Fibroblast of peridontal ligament (primary cell): ENCODE measurements at regions not wholly inside any gene's neighbourhood (a gene's known extent, or its start where the extent isn't known, plus 50 kb on each side); places are given as distances from the start of the nearest gene placed in this dataset.

ENCODE experiments used
- DNase-seq: peaks from one replicate; pipeline ENCODE4 v3.0.0-alpha.2; 2010; ENCODE audit errors: extremely low read depth

DNA sequence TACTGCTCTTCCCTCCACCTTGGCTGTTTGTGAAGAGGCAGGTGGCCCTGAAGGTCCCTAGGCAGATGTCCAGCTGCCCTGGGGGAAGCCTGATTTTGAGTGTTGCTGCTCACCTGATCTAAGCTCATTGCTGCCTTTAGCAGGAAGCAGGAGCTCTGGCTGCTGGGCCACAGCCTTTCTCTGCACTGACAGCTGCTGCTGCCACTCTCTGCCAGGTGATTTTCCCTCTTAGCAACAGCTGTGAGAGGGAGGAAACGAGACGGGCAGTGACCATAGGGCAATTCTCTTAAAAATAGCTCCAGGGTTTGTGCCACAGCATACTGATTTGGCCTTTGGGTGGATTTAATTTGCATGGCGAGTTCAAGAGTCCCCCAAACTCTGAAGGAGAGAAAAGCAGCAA is 415.8 kb upstream of the SEMA6D start:
- DNase-seq, result no peak

DNA sequence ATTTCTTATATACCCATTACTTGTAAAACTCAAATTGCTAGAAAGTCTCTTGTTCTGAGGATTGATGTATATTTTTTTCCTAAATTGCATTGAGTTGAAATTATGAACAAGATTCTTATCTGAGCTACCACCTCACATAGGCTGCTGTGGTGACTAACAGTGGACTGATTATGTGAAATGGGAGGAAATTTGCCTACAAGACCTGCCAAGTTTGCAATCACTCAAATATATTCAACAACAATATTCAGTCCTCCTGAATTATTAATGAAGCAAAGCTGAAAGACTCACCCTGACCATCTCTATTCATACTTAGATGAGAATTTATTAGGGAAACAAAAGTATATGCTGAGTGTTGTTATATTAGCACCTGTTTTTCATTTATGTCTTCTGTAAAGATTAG is 412.6 kb upstream of the SEMA6D start:
- DNase-seq, result no peak

DNA sequence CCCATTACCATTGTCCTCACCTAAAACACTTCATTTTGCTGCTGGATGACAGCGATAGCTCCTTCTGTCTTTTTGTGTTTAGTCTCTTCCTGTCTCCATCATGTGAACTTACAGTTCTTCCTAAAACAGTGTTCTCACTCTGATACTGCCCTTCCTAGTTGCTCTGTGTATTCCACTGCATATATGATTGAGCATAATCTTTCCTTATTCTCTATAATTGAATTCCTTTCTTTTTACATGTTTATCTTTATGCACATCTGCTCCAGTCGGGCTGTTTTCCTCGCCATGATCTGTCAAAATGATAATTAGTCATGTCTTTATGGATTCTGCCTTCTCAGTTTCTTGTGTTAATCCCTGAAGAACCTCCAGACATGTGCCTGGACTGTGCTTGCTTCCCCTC is 405.1 kb upstream of the SEMA6D start:
- DNase-seq, result no peak

DNA sequence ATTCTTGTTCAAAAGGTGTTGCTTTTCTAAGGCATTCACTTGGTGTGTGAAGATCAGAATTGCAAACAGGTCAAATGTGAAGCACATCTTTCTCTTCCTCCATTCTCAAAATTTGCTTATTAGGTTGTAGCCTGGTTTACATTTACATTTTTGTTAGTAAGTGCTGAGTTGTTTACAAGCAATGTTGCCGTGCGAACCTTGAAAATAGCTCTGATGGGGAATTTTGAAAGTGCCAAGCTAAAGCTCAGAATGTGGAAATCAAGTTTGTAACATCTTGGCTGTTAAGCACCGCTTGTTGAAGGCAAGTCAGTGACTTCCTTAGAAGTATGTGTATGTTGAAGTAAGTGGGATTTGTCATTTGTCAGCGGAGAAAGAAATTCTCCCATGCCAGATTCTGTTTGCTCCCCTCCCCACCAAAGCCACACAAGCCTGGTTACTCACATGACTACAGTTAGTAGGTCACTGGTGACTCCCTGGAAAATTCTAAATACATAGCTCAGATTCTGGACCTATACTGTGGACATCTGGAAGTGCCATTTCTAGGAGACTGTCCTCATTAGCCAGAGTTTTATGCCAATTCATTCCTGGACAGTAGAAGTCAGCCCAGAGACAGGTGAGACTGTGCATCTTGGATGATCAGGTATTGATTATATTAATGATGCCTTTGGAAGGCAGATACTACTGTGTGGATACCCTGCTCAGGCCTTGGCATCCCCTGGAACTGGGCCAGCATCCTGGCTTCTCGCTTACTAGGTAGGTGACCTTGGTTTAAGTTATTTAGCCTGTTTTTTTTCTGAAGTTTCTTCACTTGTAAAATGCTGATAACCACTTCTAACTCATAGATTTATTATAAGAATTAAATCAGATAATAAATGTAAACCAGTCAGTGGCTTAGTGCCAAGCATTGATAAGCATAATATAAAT is 390.6 kb upstream of the SEMA6D start:
- DNase-seq, result peak; percentile 8

DNA sequence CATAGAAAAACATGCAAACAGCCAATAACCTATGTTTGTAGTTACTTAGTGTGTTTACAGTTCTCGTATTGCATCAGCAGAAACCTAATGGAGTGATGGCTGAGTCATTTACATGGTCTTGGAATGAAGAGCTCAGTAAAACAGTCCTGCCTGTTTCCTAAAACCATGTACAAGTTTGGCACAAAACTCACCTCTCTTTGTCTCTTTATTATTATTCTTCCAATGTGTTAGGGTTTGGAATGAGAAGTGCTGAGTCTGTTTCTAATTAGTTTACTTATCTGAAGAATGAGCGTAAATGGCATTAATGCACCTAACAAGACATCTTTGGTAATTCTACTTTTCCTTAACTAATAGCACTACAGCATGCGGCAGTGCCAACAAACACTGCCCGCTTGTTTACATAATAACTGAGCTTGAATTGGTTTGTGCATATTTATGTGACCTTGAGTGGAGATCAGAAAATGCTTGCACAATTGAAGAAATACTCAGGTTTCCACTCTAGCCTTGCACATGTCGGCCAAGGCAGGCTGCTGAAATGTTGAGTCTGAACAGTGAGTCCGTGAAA is 385.4 kb upstream of the SEMA6D start:
- peak; percentile 82 for DNase-seq

DNA sequence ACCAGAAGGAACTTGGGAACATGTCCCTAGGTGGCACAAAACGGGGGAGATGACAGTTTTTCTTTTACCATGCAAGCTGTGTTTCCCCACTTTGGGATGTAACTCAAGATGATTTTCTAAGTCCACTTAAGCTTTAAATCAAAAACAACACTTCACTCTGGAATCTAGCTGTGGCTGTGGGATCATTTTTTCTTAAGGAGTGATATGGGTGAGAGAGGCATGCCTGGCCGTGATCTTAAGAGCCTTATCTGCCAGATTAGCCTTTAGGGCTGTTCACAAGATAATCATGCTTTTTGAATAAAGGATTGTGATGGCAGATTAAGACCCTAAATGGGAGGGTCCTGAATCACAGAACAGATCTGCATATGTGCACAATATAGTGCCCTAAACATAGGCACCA is 384.8 kb upstream of the SEMA6D start:
- peak; percentile 44 for DNase-seq

DNA sequence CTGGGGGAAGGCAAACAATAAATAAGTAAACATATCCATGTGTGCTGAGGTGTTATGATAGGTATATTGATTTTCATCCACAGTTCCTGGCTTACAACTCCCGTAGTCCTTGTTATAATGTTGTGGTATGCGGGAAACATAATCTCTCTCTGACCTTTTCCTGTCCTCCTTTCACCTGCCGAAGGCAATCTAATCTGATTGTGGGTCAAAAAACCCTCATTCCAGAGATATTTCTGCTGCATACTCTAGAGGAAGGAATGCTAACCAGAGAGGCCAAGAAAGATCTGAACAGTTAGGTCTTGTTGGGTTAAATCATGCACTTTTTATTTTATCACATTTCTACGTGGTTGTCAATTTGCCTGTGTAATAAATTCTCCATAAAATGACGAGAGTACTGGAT is 383.6 kb upstream of the SEMA6D start:
- DNase-seq, result no peak

DNA sequence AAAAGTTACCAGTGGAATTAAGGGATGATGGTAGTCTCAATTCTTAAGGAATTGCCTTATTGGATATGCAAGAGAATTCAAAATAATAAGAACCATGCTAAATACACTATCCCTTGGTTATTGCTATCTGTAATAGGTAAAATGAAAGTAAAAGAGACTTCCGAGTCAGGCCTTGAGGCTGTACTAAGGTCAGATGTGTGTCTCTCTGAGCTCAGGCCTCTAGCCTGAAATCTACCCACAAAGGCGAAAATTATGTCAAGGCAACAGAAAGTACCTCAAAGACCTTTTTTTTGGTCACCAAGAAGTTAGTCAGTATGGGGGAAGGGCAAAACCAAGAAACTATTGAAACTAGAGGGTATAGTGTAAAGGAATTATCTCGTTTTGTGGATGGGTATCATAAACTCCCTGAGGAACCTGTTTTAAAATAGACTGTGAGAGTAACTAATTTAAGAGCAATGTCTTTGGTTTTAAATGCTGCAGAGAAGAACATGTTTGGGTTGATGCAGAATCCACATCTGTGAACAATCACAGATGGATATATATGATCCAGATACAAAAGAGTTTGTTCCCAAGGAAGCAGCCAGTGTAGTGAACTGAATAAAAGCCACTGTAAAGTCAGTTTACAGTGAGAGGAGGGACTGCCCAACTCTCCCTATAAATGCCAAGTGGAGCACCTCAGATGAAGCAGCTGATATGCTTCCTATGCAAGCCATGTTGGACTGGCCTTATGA is 382.3 kb upstream of the SEMA6D start:
- peak; percentile 52 for DNase-seq

DNA sequence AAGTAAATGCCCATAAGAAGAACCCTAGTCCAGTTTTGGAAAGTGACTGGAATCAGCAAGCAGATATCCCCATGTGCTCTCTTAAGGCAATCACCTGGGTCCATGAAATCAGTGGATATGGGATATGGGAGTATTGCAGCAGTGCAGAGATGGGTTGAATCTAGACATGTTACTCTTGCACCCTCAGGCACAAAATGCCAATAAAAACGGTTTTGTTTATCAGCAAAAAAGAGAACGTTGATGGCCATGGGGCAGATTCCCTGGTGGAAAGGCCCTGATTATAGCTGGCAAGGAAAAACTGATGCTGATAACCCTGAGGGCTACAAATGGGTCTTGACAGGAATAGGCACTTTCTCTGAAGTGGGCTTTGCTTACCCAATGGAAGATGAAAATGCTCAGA is 380.2 kb upstream of the SEMA6D start:
- DNase-seq, result no peak

DNA sequence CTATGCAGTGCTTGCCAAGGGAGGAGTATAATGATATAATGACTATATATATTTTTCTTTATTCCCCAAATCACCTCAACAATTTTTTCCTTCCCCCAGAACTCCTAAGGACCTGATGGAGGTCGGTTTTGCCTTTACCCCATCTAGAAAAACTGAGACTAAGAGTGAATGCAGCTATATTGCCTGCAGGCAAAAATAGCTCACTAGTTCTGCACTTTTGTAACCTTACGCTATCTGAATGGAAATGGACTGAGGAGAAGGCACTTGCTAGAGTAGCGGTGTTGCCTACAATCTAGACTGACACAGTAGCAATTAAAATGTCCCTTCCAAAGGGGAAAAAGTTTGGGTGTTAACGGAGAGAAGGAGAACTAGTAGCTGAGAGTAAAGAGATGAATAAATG is 379.5 kb upstream of the SEMA6D start:
- DNase-seq, result no peak

DNA sequence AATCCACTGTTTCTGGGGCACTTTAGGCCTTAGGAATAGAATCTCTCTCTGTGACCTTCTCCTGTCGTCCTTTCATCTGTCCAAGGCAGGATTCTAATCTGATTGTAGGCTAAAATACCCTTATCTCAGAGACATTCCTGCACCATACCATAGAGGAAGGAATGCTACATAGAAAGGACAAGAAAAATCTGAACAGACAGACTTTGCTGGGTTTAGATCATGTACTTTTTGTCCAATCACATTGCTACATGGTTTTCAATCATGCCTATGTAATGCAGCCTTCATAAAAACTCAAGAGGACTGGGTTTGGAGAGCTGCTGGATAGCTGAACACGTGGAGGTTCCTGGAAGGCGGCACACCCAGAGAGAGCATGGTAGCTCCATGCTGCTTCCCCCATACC is 378.5 kb upstream of the SEMA6D start:
- DNase-seq, result no peak

DNA sequence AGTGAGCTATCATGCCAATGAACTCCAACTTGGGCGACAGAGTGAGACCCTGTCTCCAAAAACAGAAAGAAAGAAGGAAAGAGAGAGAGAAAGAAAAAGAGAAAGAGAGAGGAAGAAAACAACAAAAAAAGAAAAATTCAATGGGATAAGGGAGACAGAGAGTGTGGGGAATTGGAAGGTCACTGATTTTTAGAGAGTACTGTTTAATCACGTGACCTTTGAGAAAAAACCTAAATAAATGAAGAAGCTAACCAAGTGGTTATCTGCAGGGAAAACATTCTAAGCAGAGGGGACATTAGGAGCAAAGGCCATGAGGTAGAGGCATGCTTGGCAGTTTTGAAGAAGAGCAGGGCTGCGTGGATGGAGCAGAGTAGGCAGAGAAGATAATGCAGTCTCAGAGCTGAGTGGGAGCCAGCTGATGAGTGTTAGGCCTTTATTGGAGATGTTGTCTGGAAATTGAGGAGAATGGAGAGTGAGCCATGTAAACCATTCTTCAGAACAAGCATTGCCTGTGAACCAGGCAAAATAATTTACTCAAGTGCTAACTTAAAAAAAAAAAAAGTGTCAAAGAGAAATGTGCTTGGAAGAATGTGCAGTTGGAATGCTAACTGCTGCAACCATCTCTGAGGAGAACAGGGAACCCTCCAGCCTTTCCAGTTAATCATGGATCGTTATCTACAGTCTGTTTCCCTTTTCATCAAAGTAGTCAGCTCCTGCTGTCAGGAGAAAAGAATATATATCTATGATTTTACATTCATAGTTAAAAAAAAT is 377.3 kb upstream of the SEMA6D start:
- no peak for DNase-seq

DNA sequence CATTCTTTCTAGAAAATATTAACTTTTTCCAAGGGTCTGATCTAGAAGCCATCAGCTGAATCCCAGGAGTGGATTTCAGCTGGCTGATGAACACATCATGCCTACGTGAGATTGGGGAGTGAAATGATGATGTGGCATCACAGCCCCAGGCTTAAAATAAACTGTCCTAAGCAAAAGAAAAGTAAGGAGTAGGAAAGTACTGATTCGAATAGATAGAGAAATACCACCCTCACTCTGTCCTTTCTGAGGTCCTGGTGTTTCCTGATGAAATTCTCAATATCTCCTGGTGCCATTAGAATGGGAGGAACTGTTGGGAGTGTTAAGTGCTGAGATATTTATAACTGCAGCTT is 376.8 kb upstream of the SEMA6D start:
- no peak for DNase-seq

DNA sequence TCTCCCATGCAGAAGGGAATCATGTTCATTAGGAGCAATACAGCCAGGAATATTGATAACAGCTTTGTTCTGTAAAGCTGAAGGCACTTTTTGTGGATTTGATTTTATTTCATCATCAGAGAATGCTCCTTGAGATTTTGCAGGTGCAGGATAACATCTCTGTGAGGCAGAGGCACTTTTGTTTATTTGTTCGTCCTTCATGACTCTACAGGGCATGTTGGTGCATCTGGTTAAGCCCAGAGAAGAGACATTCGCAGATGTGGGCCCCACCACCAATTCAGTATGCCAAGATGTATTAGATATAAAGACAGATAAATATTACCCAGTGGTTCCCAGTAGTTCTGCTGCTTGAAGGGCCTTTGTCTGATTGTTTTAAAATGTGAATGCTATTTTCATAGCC is 368.1 kb upstream of the SEMA6D start:
- DNase-seq, result no peak

DNA sequence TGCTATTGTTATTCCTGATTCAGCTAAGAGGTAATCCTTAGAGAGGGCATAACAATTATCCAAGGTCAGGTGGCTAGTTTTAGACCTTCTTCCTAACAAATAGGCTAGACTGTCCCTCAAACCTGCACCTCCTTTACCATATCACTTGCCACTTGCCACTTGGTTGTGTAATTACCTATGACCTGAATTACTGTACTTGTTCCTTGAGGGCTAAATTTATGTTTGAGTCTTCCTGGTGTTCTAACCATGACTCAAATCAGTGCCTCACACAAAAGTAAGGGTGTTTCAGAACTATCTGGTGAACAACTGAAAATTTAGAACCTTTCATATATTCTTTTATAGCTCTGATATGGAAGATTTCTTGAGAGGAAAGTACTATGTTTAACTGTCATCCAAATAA is 365.8 kb upstream of the SEMA6D start:
- no peak for DNase-seq

DNA sequence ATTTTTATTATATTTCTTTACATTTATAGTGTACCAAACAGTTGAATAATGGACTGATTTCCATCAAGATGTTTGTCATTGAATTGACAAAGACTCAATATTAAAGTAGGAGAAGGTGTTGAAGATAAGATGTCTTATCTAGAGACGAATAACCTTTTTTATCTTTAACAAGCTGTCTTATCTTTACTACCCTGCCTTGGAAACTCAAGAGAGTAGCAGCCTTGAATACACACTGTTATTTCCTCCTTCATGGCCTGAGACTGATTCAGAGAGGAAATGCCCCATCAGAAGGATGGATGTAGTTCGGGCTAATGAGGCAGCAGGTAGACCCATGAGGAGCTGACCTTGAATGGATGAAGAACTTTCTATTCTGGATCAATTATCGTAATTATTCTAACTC is 365.1 kb upstream of the SEMA6D start:
- no peak for DNase-seq

DNA sequence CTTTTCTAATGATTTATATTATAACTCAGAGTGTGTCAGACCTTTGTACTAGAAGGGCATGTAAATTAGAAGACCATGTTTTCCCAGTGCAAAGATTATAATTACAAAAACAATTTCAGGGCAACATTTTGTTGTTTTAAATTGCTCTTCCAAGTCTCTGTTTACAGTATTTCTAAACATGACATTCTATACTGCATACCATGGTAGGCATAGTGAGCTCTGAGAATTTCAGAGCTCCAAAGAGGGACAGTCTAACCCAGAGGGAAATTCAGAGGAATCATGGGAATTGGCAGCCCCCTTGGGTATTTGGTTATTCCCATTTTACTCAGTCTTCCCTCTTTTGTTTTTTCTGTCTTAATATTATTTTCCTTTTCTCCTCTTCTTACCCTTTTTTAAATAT is 361.5 kb upstream of the SEMA6D start:
- DNase-seq, result peak; percentile 9

DNA sequence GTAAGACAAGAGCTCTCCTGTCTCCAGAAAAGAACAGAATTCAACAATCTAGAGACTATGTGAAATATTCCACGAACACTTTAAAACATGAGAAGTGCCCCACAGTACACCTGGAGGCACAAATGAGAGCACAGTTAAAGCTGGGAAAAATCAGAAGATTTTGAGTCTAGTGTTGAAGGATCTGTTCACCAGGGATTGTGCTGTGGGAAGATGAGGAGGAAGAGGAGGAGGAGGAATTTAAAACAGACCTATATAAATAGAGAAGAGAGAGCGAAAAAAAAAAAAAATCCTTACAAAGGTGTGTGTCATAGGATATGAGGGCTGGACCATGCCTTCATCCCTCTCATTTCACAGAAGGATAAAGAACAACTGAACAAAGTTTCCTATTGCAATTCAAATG is 361.0 kb upstream of the SEMA6D start:
- no peak for DNase-seq

DNA sequence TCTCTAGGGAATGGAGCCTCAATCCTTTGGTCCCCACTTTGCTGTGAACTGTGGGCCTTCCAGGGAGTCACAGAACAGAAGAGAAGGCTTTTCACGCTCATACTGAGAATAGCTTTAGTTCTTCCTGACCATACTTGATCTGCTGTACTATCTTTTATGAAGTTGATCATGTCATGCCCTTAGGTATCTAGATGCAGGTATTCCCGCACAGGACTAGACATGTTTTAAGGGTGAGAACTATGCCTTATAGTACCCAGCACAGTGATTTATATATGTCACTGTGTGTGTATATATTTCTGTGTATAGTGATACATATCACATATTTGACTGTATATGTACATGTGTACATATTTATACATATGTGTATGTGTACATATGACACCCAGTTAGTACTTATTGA is 358.4 kb upstream of the SEMA6D start:
- no peak for DNase-seq

DNA sequence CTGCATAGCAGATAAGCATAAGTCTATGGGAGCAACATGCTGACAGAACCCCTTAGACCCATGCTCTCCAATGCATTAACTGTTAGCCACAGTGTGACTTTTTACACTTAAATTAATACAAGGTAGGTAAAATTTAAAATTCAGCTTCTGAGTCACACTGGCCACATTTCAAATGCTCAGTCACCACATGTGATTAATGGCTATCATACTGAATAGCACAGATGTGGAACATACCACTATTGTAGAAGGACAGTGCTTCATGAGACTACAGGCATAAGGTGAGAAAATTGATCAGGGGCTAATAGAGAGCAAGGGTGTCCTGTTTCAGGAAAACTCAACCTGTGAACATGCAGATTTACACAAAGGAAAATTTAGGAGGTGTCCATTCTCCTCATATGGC is 357.0 kb upstream of the SEMA6D start:
- no peak for DNase-seq

DNA sequence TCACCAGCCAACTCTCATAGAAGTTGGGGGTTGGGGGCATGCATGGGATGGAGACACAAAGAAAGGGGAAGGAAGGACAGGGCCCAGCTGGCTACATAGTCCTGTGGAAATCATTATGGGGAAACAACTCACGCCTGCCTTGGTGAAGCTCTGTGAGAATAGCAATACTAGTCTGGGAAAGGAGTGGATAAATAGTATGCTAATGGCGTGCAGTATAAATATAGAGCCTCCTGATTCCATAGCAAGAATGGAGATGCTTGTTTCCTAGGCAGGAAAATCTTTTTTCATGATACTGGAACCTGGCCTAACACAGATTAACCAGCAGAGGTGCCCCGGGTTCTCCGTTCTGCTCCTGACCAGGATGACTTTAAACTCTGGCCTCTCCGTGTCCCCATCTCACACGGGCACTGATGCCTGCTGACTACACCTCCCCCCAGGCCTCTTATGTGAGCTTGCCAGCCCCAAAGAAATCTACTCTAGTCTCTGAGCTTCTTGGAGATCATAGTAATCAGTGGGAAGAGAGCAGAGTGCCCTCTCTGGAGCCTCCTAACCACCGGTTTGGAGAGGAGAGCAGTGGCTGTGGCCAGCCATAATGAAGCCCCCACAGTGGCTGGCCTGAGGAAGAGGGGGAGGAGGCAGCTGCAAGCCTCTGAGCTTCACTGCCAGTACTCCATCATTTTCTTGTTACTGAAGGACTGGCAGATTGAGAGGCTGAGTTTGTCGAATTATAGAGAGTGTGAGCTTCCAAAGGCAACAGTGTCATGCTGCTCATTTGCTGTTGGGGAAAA is 355.0 kb upstream of the SEMA6D start:
- DNase-seq, result no peak

DNA sequence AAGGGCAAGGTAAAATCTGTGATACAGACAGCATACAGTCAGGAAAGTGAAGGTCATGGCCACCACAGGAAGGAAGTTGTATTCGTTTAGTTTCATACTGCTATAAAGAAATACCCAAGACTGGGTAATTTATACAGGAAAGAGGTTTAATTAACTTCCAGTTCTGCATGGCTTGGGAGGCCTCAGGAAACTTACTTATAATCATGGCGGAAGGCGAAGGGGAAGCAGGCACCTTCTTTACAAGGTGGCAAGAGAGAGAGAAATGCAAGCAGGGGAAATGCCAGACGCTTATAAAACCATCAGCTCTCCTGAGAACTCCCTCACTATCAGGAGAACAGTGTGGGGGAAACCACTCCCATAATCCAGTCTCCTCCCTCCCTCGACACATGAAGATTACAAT is 353.7 kb upstream of the SEMA6D start:
- DNase-seq, result no peak
